PFSK-1 (cell line): ENCODE measurements at regions not wholly inside any gene's neighbourhood (a gene's known extent, or its start where the extent isn't known, plus 50 kb on each side); places are given as distances from the start of the nearest gene placed in this dataset.

Experiments used
- FOXP2 ChIP-seq: optimal IDR thresholded peaks from 2 replicates; pipeline ENCODE3; 2011; ENCODE audit warnings: borderline replicate concordance, control low read depth, inconsistent platforms; ENCODE audit not compliant: insufficient read depth; ENCODE audit errors: extremely low read length, extremely low read depth
- POLR2AphosphoS5 ChIP-seq: IDR thresholded peaks from 2 replicates; pipeline ENCODE4 v1.6.1; 2012; ENCODE audit warnings: low read depth, mild to moderate bottlenecking, control low read depth, low read length, moderate library complexity
- SIN3A ChIP-seq: IDR thresholded peaks from 2 replicates; pipeline ENCODE4 v1.6.1; 2012; ENCODE audit warnings: mild to moderate bottlenecking, low read length, moderate library complexity, borderline replicate concordance; ENCODE audit not compliant: insufficient read depth
- TAF1 ChIP-seq: IDR thresholded peaks from 2 replicates; pipeline ENCODE4 v1.6.1; 2012; ENCODE audit warnings: low read length, control low read depth, borderline replicate concordance; ENCODE audit not compliant: insufficient read depth
- TF ChIP-seq, protein P1 (sequence below), 2 experiments: IDR thresholded peaks; 2 replicates each; pipeline versions ENCODE4 v1.6.1 to v1.8.0; 2011 to 2012; ENCODE audit warnings: low read depth in 2 of 2, low read length in 2 of 2, control low read depth in 1 of 2, inconsistent platforms in 1 of 2, mild to moderate bottlenecking in 1 of 2, moderate library complexity in 1 of 2; ENCODE audit not compliant: insufficient read depth in 1 of 2

DNA sequence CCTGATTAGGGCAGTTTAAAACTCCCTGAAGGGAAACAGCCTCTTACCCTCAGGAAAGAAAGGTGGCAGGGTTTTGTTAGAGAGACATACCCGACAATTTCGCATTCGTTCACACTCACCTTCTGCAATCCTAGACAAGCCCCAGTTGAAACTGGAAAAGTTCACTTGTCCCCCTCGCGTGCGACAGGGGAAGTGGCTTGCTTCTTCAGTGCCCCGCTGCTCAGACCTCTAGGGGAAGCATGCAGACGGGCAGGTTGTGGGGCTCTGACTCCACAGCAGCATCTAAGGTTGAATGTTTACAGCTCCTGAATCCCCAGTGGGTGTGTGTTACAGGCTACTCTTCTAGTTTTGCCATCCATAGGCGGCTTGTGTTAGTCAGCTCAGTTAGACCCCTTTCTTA is 575.7 kb upstream of the ACO1 start:
- TF ChIP-seq, protein P1, sequence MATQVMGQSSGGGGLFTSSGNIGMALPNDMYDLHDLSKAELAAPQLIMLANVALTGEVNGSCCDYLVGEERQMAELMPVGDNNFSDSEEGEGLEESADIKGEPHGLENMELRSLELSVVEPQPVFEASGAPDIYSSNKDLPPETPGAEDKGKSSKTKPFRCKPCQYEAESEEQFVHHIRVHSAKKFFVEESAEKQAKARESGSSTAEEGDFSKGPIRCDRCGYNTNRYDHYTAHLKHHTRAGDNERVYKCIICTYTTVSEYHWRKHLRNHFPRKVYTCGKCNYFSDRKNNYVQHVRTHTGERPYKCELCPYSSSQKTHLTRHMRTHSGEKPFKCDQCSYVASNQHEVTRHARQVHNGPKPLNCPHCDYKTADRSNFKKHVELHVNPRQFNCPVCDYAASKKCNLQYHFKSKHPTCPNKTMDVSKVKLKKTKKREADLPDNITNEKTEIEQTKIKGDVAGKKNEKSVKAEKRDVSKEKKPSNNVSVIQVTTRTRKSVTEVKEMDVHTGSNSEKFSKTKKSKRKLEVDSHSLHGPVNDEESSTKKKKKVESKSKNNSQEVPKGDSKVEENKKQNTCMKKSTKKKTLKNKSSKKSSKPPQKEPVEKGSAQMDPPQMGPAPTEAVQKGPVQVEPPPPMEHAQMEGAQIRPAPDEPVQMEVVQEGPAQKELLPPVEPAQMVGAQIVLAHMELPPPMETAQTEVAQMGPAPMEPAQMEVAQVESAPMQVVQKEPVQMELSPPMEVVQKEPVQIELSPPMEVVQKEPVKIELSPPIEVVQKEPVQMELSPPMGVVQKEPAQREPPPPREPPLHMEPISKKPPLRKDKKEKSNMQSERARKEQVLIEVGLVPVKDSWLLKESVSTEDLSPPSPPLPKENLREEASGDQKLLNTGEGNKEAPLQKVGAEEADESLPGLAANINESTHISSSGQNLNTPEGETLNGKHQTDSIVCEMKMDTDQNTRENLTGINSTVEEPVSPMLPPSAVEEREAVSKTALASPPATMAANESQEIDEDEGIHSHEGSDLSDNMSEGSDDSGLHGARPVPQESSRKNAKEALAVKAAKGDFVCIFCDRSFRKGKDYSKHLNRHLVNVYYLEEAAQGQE (IDR thresholded peaks at IDR 0.05; ENCODE audit: insufficient read depth in 1 of 2, low read depth in 2 of 2, low read length in 2 of 2) = no peak
- no peak for TF ChIP-seq SIN3A
- TF ChIP-seq TAF1 = no peak
- TF ChIP-seq POLR2AphosphoS5 = no peak
- TF ChIP-seq FOXP2 = no peak

GRCh38 chr9:31820426-31820825 is 564.0 kb upstream of the ACO1 start:
- no peak for TF ChIP-seq POLR2AphosphoS5
- TF ChIP-seq SIN3A = no peak
- no peak for TF ChIP-seq TAF1
- no peak for TF ChIP-seq FOXP2
- TF ChIP-seq, protein P1 (IDR thresholded peaks at IDR 0.05; ENCODE audit: insufficient read depth in 1 of 2, low read depth in 2 of 2, low read length in 2 of 2) = no peak

- TF ChIP-seq, protein P1 (IDR thresholded peaks at IDR 0.05; ENCODE audit: insufficient read depth in 1 of 2, low read depth in 2 of 2, low read length in 2 of 2) = no peak
- TF ChIP-seq POLR2AphosphoS5 (no peak), SIN3A (no peak), TAF1 (no peak), FOXP2 (no peak)
Measured at GRCh38 chr9:31821583-31821982, 562.9 kb upstream of the ACO1 start.

GRCh38 chr9:31823365-31823764 is 561.1 kb upstream of the ACO1 start:
- TF ChIP-seq TAF1 (no peak), POLR2AphosphoS5 (no peak), SIN3A (no peak), FOXP2 (no peak)
- TF ChIP-seq, protein P1 (IDR thresholded peaks at IDR 0.05; ENCODE audit: insufficient read depth in 1 of 2, low read depth in 2 of 2, low read length in 2 of 2) = no peak

GRCh38 chr9:31824860-31825259 is 559.6 kb upstream of the ACO1 start:
- TF ChIP-seq FOXP2 (no peak), POLR2AphosphoS5 (no peak), TAF1 (no peak), SIN3A (no peak)
- TF ChIP-seq, protein P1 (IDR thresholded peaks at IDR 0.05; ENCODE audit: insufficient read depth in 1 of 2, low read depth in 2 of 2, low read length in 2 of 2) = no peak
